DOHH2 (cell line): ENCODE measurements at regions not wholly inside any gene's neighbourhood (a gene's known extent, or its start where the extent isn't known, plus 50 kb on each side); places are given as distances from the start of the nearest gene placed in this dataset.

Source experiments
- H3F3A ChIP-seq: fragments of 200-600 bp; sonication (generic), shearing (Covaris generic); 2 replicates; pipeline ENCODE4 v1.6.0; 2016; ENCODE audit warnings: antibody characterized with exemption, mild to moderate bottlenecking; ENCODE audit not compliant: control insufficient read depth, insufficient read depth
- H3K27ac ChIP-seq: fragments of 200-600 bp; sonication (generic); 2 replicates; pipeline ENCODE4 v1.5.1; 2014; ENCODE audit warnings: low read depth, mild to moderate bottlenecking, low read length, moderate library complexity
- H3K27me3 ChIP-seq: fragments of 200-600 bp; sonication (generic); 2 replicates; pipeline ENCODE4 v1.6.1; 2014; ENCODE audit warnings: mild to moderate bottlenecking, low read length, mixed read lengths; ENCODE audit not compliant: control insufficient read depth
- H3K36me3 ChIP-seq: fragments of 200-600 bp; sonication (generic); 2 replicates; pipeline ENCODE4 v1.6.1; 2014; ENCODE audit warnings: mild to moderate bottlenecking, low read length, moderate library complexity, mixed read lengths; ENCODE audit not compliant: control insufficient read depth
- H3K4me1 ChIP-seq: fragments of 200-600 bp; sonication (generic); 2 replicates; pipeline ENCODE4 v1.6.1; 2014; ENCODE audit warnings: mild to moderate bottlenecking, low read length, mixed read lengths; ENCODE audit not compliant: control insufficient read depth
- H3K4me2 ChIP-seq: fragments of 200-600 bp; sonication (generic); 2 replicates; pipeline ENCODE4 v1.6.0; 2014; ENCODE audit warnings: mild to moderate bottlenecking, low read length, moderate library complexity
- H3K4me3 ChIP-seq: fragments of 200-600 bp; sonication (generic); 2 replicates; pipeline ENCODE4 v1.5.1; 2014; ENCODE audit warnings: mild to moderate bottlenecking, low read length, mixed read lengths
- H3K79me2 ChIP-seq: fragments of 200-600 bp; sonication (generic); 2 replicates; pipeline ENCODE4 v1.6.1; 2014; ENCODE audit warnings: mild to moderate bottlenecking, low read length, mixed read lengths; ENCODE audit not compliant: control insufficient read depth
- H3K9me2 ChIP-seq: fragments of 200-600 bp; sonication (generic); replicated peaks from 2 replicates; pipeline ENCODE4 v1.6.1; 2014; ENCODE audit warnings: mild to moderate bottlenecking, low read length, mixed read lengths; ENCODE audit not compliant: control insufficient read depth
- H3K9me3 ChIP-seq: fragments of 200-600 bp; sonication (generic); 2 replicates; pipeline ENCODE4 v1.6.1; 2014; ENCODE audit warnings: antibody characterized with exemption, low read length, mixed read lengths; ENCODE audit not compliant: control insufficient read depth, insufficient read depth
- H4K20me1 ChIP-seq: fragments of 200-600 bp; sonication (generic); 2 replicates; pipeline ENCODE4 v1.6.0; 2014; ENCODE audit warnings: low read depth, mild to moderate bottlenecking, antibody characterized with exemption, low read length, moderate library complexity; ENCODE audit not compliant: control insufficient read depth, insufficient read depth
- EZH2phosphoT487 ChIP-seq: fragments of 200-600 bp; sonication (generic); IDR thresholded peaks from 2 replicates; pipeline ENCODE4 v1.6.1; 2017; ENCODE audit warnings: borderline replicate concordance, mild to moderate bottlenecking, antibody characterized with exemption, low read length, moderate library complexity, mixed read lengths
- TF ChIP-seq, protein P1 (sequence below): fragments of 200-600 bp; sonication (generic); IDR thresholded peaks from one replicate; pipeline ENCODE4 v1.5.1; 2014; ENCODE audit warnings: antibody characterized with exemption, mild to moderate bottlenecking, low read depth, low read length; ENCODE audit not compliant: poor library complexity, severe bottlenecking

DNA sequence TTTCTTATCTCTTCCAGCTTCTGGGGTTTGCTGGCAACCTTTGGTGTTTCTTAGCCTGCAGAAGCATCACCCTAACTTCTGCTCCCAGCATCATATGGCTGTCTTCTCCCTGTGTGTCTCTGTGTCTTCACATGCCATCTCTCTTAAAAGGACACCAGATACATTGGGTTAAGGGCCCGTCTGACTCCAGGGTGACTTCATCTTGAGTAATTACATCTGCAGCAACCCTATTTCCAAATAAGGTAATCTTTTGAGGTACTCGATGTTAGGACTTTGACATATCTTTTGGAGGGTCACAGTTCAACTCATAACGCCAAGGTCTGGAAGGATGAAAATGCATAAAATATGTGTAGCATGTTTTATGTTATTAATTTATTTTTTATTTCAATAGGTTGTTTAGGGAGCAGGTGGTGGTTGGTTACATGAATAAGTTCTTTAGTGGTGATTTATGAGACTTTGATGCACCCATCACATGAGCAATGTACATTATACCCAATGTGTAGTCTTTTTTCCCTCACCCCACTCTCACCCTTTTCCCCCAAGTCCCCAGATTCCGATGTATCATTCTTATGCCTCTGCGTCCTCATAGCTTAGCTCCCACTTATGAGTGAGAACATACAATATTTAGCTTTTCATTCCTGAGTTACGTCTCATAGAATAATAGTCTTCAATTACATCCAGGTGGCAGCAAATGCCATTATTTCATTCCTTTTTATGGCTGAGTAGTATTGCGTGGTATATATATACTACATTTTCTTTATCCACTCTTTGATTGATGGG, 131.1 kb downstream of the TBXT start:
- Histone ChIP-seq H4K20me1 (no peaks in the 10 kb centered on the region), H3F3A (no peaks in the 10 kb centered on the region), H3K4me3 (no peak overlapping the region), H3K4me1 (no peaks in the 10 kb centered on the region), H3K9me2 (no peaks in the 10 kb centered on the region), H3K9me3 (no peaks in the 10 kb centered on the region), H3K36me3 (no peaks in the 10 kb centered on the region), H3K27ac (no peak overlapping the region), H3K4me2 (no peak overlapping the region), H3K27me3 (no peaks in the 10 kb centered on the region), H3K79me2 (no peaks in the 10 kb centered on the region)
- TF ChIP-seq EZH2phosphoT487: no peak
- TF ChIP-seq, protein P1, sequence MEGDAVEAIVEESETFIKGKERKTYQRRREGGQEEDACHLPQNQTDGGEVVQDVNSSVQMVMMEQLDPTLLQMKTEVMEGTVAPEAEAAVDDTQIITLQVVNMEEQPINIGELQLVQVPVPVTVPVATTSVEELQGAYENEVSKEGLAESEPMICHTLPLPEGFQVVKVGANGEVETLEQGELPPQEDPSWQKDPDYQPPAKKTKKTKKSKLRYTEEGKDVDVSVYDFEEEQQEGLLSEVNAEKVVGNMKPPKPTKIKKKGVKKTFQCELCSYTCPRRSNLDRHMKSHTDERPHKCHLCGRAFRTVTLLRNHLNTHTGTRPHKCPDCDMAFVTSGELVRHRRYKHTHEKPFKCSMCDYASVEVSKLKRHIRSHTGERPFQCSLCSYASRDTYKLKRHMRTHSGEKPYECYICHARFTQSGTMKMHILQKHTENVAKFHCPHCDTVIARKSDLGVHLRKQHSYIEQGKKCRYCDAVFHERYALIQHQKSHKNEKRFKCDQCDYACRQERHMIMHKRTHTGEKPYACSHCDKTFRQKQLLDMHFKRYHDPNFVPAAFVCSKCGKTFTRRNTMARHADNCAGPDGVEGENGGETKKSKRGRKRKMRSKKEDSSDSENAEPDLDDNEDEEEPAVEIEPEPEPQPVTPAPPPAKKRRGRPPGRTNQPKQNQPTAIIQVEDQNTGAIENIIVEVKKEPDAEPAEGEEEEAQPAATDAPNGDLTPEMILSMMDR: no peak

DNA sequence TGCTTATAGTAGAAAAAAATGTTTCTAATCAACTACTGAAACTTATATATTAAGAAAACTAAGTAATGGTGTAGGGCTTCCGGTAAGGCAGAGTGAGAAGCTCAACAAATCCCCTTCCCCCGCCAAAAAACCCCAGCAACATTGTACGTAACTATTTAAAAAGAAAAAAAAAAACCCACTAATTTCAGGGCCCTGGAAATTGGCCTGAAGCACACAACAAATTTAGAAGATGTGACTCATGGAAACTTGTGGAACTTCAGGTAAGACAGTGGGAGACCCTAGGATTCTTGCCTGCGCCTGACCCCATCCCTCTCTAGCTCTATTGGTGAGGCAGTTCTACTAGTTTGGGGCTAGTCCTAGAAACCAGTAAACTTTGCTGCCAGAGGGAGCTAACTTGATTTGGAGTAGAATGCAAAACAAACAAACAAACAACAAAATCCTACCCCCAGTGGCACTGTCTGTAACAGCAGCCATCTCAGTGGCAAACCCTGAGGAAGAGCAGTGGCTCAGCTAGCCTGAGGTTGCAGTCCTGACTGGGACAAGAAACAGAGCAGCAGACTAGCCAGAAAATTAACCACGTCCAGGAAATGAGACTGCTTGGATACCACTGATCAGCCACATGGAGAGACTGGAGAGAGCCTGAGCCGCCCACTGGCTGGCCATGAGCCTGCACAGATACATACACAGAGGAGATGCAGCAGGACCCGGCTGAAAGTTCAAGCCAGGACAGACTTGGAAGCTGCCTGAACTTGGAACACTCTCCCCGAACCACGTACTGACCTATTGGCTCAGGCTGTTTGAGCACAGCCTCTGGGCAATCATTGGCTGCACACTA, 135.1 kb downstream of the TBXT start:
- Histone ChIP-seq H3K27ac (no peak overlapping the region), H3K27me3 (no peaks in the 10 kb centered on the region), H3K9me3 (no peaks in the 10 kb centered on the region), H3K4me3 (no peak overlapping the region), H3K4me2 (no peak overlapping the region), H4K20me1 (no peaks in the 10 kb centered on the region), H3K9me2 (no peaks in the 10 kb centered on the region), H3F3A (peaks cover 8% of the 10 kb centered on the region; the same call in 1 of the 2 replicates), H3K79me2 (no peaks in the 10 kb centered on the region), H3K4me1 (no peaks in the 10 kb centered on the region), H3K36me3 (no peaks in the 10 kb centered on the region)
- TF ChIP-seq EZH2phosphoT487: no peak
- TF ChIP-seq, protein P1: no peak

DNA sequence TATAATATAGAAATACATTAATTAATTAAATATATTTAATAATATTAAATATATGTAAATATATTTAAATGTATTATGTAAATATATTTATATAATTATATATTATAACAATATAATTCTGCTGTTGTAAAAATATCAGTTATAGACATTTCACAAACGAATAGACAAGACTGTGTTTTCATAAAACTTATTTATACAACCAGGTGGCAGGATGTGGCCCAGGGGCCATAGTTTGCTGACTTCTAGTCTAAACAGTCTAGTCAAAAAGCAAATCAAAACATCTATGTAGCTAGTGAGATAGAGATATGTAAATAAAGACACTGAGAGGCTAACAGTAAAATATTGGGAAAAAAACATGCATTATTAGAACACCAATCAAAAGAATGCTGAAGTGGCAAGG, 136.4 kb downstream of the TBXT start:
- Histone ChIP-seq H3K79me2 (no peaks in the 10 kb centered on the region), H3K4me2 (no peak overlapping the region), H4K20me1 (no peaks in the 10 kb centered on the region), H3K9me2 (no peaks in the 10 kb centered on the region), H3K9me3 (no peaks in the 10 kb centered on the region), H3F3A (peaks cover 8% of the 10 kb centered on the region; the same call in 1 of the 2 replicates), H3K36me3 (no peaks in the 10 kb centered on the region), H3K4me1 (no peaks in the 10 kb centered on the region), H3K27me3 (no peaks in the 10 kb centered on the region), H3K27ac (no peak overlapping the region), H3K4me3 (no peak overlapping the region)
- TF ChIP-seq EZH2phosphoT487: no peak
- TF ChIP-seq, protein P1: no peak
